Smooth muscle cell of the brain vasculature (primary cell): ENCODE measurements at regions not wholly inside any gene's neighbourhood (a gene's known extent, or its start where the extent isn't known, plus 50 kb on each side); places are given as distances from the start of the nearest gene placed in this dataset.
"Not testable (repeated sequence)": the region's sequence is repeated elsewhere in the genome, so short reads cannot be mapped to it uniquely, and the experiment has no call there.

Experiments used
- DNase-seq: peaks from one replicate; pipeline ENCODE4 v3.0.0-alpha.2; 2012; ENCODE audit warnings: low read depth, low spot score

- DNase-seq, result no peak
Observed at GRCh38 chr9:115790520-115790919, 363.1 kb upstream of the PAPPA start.

- DNase-seq, result no peak
Observed at GRCh38 chr9:115794921-115795475, 358.6 kb upstream of the PAPPA start.

GRCh38 chr9:115799734-115800133, 353.9 kb upstream of the PAPPA start:
- DNase-seq, result no peak

GRCh38 chr9:115804206-115804605, 349.4 kb upstream of the PAPPA start:
- DNase-seq, result no peak

GRCh38 chr9:115808108-115808507, 345.5 kb upstream of the PAPPA start:
- DNase-seq, result no peak

GRCh38 chr9:115808695-115809094, 344.9 kb upstream of the PAPPA start:
- DNase-seq, result no peak

GRCh38 chr9:115810166-115810565, 343.4 kb upstream of the PAPPA start:
- DNase-seq, result no peak

GRCh38 chr9:115814081-115814480, 339.5 kb upstream of the PAPPA start:
- no peak for DNase-seq

GRCh38 chr9:115815786-115816185, 337.8 kb upstream of the PAPPA start:
- no peak for DNase-seq

GRCh38 chr9:115818651-115819050, 334.9 kb upstream of the PAPPA start:
- DNase-seq, result not testable (repeated sequence)

GRCh38 chr9:115832031-115832430, 321.6 kb upstream of the PAPPA start:
- no peak for DNase-seq

- no peak for DNase-seq
Observed at GRCh38 chr9:115837618-115838017, 316.0 kb upstream of the PAPPA start.

- no peak for DNase-seq
Observed at GRCh38 chr9:115838417-115838816, 315.2 kb upstream of the PAPPA start.

GRCh38 chr9:115844433-115844832, 309.2 kb upstream of the PAPPA start:
- not testable (repeated sequence) for DNase-seq

GRCh38 chr9:115845648-115846312, 307.8 kb upstream of the PAPPA start:
- no peak for DNase-seq

GRCh38 chr9:115847216-115847615, 306.4 kb upstream of the PAPPA start:
- DNase-seq, result no peak

GRCh38 chr9:115849679-115850412, 303.7 kb upstream of the PAPPA start:
- no peak for DNase-seq

GRCh38 chr9:115850548-115851304, 302.9 kb upstream of the PAPPA start:
- no peak for DNase-seq

GRCh38 chr9:115855458-115856133, 298.0 kb upstream of the PAPPA start:
- no peak for DNase-seq

- DNase-seq, result not testable (repeated sequence)
Observed at GRCh38 chr9:115858421-115858820, 295.2 kb upstream of the PAPPA start.

GRCh38 chr9:115862021-115862420, 291.6 kb upstream of the PAPPA start:
- DNase-seq, result no peak

GRCh38 chr9:115864581-115864980, 289.0 kb upstream of the PAPPA start:
- no peak for DNase-seq
